ENCODE measurements at regions not wholly inside any gene's neighbourhood (a gene's known extent, or its start where the extent isn't known, plus 50 kb on each side); places are given as distances from the start of the nearest gene placed in this dataset.

- no peak for TF ChIP-seq CTCF (IDR thresholded peaks at IDR 0.05)
- TF ChIP-seq POLR2A (IDR thresholded peaks at IDR 0.05): no peak
These were observed 166.1 kb upstream of the SLIT2 start for GRCh38 chr4:20085653-20086052.

Data from testis (tissue), 2 donors.